ENCODE measurements at regions not wholly inside any gene's neighbourhood (a gene's known extent, or its start where the extent isn't known, plus 50 kb on each side); places are given as distances from the start of the nearest gene placed in this dataset.

DNA sequence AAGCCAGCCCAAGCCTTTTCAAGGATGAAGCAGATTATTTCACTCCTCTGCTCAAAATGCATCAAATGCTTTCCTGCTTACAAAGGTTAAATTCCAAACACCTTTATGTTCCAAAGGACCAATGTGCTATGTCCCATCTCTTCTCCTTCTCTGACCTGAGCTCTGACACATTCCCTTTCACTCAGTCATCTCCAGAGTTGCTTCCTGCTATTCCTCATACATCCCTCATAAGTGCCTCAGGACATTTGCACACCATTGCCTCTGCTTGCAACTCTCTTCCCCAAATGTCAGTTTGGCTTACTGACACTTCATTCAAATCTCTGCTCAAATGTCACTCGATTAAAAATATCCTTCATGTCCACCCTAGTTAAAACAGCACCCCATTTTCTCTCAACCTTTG, 53.3 kb upstream of the BMAL1 start:
- no peak for DNase-seq (ENCODE audit: low spot score in 2 of 2)
- Histone ChIP-seq H3K4me3 (no peak overlapping the region), H3K36me3 (no peaks in the 10 kb centered on the region), H3K9me3 (no peaks in the 10 kb centered on the region), H3K27me3 (no peaks in the 10 kb centered on the region), H3K4me1 (peaks cover 0 to 4% of the 10 kb centered on the region in 2 donors), H3K27ac (no peak overlapping the region)
- intact Hi-C loops (cut with DNase I), result no loop called here
- no peak for TF ChIP-seq CTCF (IDR thresholded peaks at IDR 0.05)

- no peak for TF ChIP-seq CTCF (IDR thresholded peaks at IDR 0.05)
- Histone ChIP-seq H3K27ac (no peak overlapping the region), H3K9me3 (no peaks in the 10 kb centered on the region), H3K4me1 (peaks cover 0 to 14% of the 10 kb centered on the region in 2 donors), H3K36me3 (no peaks in the 10 kb centered on the region), H3K27me3 (no peaks in the 10 kb centered on the region), H3K4me3 (no peak overlapping the region)
- no peak for DNase-seq (ENCODE audit: low spot score in 2 of 2)
- intact Hi-C loops (cut with DNase I), result no loop called here
These were observed 52.3 kb upstream of the BMAL1 start for GRCh38 chr11:13225038-13226001.

DNA sequence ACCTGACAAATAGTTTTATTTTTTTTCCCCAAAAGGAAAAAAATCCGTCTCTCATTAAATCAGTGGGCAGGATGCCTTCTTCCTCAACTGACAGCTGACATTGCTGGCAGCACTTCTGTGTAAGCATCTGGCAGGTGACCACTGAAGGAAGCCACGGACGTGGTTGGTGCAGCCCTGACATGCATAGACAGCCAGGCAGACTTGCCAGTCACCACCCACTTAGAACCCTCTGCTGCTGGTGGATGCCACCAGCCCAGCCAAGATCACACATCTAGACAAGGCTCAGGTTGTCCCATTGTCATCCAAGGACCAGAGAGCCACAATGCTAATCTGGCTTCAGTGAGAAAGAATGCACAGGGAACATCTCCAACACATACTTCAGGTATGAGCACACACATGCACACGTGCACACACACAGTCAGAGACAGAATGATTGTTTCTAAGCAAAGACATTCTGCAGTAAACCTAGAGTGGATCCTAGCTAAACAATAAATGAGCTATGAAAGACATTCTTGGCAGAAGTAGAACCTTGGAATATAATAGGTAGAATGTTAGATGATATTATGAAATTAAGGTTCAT, 49.8 kb upstream of the BMAL1 start:
- no peak for TF ChIP-seq CTCF (IDR thresholded peaks at IDR 0.05)
- intact Hi-C loops (cut with DNase I), result no loop called here
- H3K27ac ChIP-seq, result no peak overlapping the region
- no peak for DNase-seq (ENCODE audit: low spot score in 2 of 2)
- H3K4me3 ChIP-seq, result no peak overlapping the region
- H3K27me3 ChIP-seq, result no peaks in the 10 kb centered on the region
- H3K36me3 ChIP-seq, result no peaks in the 10 kb centered on the region
- H3K4me1 ChIP-seq, result peaks cover 0 to 14% of the 10 kb centered on the region in 2 donors
- no peaks in the 10 kb centered on the region for H3K9me3 ChIP-seq
